Hematopoietic multipotent progenitor cell treated with erythropoietin and hydrocortisone succinate and interleukin-3 and kit ligand, for 17 days (in vitro differentiated cells): ENCODE measurements at regions not wholly inside any gene's neighbourhood (a gene's known extent, or its start where the extent isn't known, plus 50 kb on each side); places are given as distances from the start of the nearest gene placed in this dataset.

Source experiments
- DNase-seq: peaks from one replicate; pipeline ENCODE4 v3.0.0-alpha.2; 2015; ENCODE audit warnings: low spot score

DNA sequence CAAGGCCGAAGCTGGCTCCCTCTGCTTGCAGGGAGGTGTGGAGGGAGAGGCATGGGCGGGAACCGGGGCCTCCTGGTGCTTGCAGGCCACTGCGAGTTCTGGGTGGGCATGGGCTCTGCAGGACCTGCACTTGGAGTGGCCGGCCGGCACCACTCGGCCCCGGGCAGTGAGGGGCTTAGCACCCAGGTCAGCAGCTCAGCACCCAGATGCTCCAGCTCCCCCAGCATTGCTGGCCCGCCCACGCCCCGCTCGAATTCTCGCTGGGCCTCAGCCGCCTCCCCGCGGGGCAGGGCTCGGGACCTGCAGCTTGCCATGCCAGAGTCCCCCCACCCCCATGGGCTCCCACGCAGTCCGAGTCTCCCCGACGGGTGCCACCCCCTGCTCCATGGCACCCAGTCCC is 176.2 kb upstream of the FAM98A start:
- no peak for DNase-seq

DNA sequence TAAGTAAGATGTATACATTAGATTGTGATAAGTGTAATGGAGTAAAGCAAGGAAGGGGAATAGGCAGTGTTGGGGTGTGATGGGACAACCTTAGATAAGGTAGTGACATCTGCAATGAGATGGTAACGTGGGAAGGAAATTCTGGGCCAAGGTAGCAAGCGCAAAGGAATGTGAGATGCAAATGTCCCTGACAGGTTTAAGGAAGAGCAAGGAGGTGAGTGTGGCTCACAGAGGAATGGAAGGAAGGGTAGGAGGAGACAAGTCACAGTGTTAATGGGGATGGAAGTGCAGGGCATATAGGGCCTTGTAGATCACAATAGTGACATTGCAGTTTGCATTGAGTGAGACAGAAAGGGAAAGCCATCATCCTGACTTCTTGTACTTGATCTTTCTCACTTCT is 170.9 kb upstream of the FAM98A start:
- no peak for DNase-seq

DNA sequence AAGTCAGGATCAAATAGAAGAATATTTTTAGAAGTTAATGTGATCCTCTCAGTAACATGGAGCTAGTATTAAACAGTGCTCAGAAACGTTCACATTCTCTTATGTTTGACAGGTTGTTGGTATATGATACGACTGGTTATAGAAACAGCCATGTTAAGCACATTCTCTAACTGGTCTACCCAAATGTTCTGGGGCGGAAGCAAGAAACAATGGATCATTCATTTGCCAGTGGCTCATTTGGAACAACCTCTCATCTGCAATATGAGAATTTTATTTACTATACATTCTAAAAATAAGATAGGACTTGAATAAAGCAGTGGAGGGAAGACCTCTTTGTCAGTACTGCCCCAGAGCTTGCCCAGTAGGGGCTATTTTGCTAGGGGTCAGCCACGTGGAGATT is 167.1 kb upstream of the FAM98A start:
- DNase-seq: no peak

GRCh38 chr2:33765122-33765521 is 166.0 kb upstream of the FAM98A start:
- no peak for DNase-seq

DNA sequence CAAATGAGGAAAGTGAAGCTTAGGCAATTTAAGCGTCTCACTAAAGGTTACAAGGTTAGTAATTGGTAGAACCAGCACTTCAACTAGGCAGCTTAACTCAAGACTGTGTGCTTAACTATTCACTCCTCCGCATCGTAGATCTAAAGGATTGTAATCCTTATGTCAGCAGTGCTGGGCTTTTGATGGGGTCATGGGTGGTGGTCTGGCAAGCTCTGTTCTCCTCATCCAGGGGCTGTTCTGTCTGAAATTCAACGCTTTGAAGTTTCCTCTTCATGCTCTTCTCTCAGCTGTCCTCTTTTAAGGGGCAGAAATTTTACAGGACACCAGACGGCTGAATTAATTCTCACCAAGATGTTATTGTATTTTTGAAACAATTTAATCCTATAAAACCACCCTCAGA is 165.5 kb upstream of the FAM98A start:
- DNase-seq: no peak

GRCh38 chr2:33763671-33764310 is 164.7 kb upstream of the FAM98A start:
- no peak for DNase-seq

GRCh38 chr2:33762636-33763035 is 163.5 kb upstream of the FAM98A start:
- DNase-seq: no peak

DNA sequence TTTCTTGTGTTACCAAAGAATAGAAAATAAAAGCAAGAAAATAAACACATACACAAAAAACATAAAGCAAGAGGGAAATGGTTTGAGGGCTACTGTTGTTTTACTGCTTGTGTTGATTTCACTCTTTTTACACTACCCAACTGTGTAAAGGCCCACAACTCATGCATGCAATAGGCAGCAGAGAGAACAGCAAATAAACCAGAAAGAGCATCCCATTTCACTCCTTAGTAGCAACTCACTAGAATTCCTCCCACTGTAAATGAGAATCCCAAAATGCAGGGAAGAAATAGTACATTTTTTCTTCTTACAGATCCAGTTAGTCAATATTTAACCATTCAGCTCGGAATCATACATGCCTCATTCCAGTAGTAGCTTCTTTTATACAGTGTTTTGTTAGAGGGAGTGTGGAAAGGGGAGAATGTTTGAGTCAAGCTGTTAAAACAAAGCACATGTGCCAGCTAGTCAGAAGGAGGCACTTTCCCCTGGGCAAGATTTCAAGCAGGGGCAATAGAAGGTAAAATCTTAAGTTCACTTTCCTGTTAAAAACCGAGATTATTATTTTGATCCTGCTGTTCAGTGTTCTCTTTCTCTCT is 147.2 kb upstream of the FAM98A start:
- DNase-seq: no peak

- no peak for DNase-seq
Observed at GRCh38 chr2:33735096-33735495, 136.0 kb upstream of the FAM98A start.

DNA sequence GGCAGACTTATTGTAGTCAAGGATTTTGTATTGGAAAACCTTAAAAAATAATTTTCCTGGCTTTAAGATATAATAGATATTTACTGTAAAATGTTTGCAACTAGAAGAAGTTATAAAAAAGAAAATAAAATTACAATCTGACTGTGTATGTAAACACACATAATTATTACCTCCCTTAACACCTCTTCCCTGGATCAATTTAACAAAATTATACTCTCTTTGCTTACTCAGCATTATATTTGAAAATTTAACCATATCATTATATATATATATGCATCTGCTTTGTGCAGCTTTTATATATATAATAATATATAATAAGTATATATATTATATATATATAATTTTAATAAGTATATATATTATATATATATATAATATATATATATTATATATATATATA is 131.7 kb upstream of the FAM98A start:
- DNase-seq: no peak

DNA sequence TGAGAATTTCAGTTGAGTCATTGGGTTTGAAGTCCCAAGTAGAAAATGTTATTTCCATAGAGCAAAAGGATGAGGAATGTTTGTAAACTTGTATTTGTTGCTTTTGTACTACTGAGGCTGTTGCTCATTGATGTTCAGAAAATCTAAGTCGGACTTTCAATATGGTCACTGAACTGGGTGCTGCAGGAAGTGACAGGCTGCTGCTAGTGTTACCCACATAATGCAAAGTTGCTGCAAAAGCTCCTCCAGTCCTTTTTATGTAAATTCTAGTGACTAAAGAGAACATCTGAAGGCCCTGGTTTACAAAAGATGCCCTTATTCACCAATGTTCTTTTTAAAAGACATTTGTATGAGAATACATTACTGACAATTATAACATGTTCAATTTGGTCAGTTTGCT is 131.1 kb upstream of the FAM98A start:
- no peak for DNase-seq

GRCh38 chr2:33729353-33729752 is 130.3 kb upstream of the FAM98A start:
- DNase-seq: no peak

DNA sequence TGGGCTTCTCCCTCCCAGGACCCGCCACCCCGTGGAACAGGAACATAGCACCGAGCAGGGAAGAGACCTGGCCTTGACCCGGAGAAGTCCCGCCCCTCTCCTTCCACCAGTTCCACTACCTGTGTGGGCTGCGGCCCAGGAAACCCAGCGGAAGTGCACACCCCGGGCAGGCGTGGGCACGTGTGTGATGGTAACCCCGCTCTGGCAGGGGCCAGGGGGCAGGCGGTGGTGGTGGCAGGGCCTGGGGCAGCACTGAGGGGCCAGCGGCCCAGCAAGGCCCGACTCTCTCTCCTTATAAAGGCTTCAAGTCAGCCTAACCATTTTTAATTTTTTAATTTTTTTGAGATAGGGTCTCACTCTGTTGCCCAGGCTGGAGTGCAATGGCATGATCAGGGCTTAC is 129.0 kb upstream of the FAM98A start:
- DNase-seq: no peak

DNA sequence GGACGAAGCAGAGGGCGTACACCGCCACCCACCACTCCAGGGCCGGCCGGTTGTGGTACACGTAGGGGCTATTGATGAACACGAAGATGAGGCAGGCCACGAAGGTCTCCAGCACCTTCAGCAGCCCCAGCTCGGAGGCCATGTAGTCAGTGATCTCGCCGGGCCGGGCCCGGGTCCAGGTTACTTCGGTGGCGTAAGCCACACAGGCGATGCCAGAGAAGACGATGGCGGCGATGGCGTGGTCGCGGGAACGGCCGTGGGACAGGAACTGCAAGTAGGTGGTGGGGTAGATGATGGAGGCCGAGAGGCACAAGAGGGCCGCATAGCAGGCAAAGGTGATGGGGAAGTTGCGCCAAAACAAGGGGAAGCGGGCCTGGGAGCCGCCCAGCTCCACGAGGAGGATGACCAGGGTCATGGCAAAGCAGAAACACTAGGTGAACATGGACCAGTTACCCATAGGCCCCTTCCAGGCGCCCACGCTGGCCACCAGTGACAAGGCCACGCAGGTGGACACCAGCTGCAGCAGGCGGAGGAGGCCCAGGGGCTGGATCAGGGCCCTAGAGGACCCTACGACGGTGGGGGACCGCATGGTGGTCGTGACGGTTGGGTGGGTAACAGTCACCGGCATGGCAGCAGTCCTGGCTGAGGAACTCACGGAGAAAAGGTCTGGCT is 128.4 kb upstream of the FAM98A start:
- no peak for DNase-seq

DNA sequence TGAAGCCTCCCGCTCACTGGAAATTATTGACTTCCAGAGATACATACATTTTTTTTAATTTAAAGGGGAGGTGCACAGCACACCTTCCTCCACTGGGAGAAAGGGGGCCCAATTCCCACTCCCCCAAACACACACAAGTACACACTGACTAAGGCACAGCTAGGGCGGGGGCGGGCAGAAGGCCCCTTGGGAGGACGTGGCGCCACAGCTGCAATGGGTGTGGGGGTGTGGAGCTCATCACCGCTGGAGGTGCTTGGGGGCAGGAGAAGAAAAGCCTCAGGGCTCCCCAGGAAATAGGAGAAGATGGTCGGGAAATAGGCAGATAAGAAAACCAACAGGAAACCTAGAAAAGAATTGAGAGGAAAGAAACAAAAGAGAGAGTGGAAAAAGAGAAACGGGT is 127.3 kb upstream of the FAM98A start:
- DNase-seq: no peak

DNA sequence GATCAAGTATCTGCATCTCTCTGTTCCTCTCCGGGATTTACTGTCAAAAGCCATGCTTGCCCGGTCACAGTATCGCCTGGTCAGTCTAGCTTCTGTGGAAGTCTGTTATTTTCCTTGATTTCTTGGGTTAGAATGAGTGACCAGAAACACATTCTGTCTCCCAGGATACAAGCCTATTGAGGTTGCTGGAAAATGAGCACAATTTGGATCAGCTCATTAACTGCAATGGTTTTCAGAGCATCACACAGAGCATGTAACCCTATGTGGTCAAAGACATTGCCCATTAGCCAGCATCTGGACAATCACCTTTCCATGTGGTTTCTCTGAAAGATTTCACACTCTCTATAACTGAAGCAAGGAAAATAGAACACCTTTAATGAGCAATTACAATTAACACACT is 124.2 kb upstream of the FAM98A start:
- DNase-seq: no peak

DNA sequence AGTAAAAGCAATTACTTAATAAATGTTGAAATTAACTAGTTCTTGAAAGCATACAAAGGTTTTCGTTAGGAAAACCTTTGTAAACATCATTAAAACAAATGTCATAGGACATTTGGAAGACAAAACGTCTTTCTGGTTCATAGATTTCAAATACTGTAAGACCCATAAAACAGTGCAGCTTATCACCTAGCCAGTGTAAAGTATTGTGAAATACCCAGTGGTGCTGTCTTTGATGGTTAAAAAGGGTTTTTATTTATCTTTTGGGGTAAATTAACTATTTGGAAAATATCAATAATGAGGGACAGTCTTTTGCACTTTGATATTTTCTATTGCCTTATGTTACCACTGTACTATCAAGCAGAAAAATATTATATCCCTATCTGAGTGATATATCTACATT is 120.0 kb upstream of the FAM98A start:
- no peak for DNase-seq

GRCh38 chr2:33712674-33713073 is 113.6 kb upstream of the FAM98A start:
- no peak for DNase-seq

DNA sequence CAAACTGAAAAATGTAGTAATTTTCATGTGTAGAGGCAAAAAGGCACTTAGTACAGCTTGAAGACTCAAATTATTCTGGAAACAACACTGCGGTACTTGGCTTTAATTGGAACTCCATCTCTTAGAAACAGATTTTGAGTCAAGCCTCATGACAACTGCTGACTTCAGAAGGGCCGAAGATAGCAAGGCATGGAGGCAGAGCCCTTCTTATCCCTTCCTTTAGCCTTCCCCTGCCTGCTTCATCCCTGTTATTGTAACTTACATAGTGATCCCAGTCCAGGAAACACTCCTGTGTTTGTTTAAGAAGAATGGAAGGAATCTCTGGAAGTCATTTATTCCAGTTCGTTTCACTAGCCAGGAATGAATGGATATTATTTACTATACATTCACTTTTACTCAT is 110.9 kb upstream of the FAM98A start:
- DNase-seq: no peak

GRCh38 chr2:33707312-33707711 is 108.2 kb upstream of the FAM98A start:
- DNase-seq: no peak

- no peak for DNase-seq
Observed at GRCh38 chr2:33706410-33706809, 107.3 kb upstream of the FAM98A start.

DNA sequence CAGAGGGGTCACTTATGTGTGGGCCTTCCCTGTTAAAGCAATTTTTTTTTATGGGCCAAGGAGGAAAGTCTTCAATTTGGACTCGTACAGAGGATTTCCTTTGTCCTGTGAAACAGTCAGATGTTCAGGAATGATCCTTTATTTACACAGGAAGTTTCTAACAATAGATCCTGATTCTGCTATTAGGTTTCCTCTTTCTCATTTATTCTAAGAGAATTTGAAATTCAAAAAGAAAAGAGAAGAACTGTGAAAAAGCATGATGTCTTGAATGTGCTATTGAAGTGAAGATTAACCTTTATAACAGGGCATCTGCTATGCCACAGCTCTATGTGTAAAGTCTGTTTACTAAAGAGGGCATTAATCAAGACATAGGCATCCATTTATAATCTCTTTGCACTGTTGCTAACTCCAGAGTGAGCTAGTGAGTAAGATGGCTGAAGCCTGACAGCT is 105.3 kb upstream of the FAM98A start:
- no peak for DNase-seq

- no peak for DNase-seq
Observed at GRCh38 chr2:33696234-33696633, 97.1 kb upstream of the FAM98A start.

DNA sequence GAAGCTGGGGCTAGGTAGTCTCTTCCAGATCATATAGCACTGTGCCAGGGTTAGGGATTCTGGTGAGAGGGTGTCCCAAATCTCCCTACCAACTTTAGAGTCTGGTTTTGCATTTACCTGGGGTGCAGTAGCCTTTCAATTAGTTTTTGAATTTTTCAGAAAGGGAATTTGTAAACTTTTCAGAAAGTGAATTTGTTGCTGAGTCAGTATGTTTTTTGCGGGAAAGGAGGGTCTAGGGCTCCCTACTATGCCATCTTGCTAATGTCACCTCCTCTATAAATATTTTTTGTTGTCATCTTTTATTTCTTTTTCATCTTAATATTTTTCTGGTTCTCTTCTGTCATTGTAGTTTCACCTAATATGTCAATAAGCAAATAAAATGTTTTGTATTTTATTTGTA is 95.8 kb upstream of the FAM98A start:
- DNase-seq: no peak
